Right lobe of liver (tissue), 6 donors: ENCODE measurements at regions not wholly inside any gene's neighbourhood (a gene's known extent, or its start where the extent isn't known, plus 50 kb on each side); places are given as distances from the start of the nearest gene placed in this dataset.

ENCODE experiments used
- ATAC-seq, 4 donors: fragments of 200-7000 bp; cut with Tn5 transposase; one replicate each; pipeline ENCODE4 v1.9.1; 2020; ENCODE audit warnings: mild to moderate bottlenecking in 4 of 4, moderate library complexity in 4 of 4
- DNase-seq, 3 donors: peaks; one replicate each; pipeline ENCODE4 v3.0.0-alpha.2; 2020
- H3K27ac ChIP-seq, 3 donors: fragments of 200-600 bp; one replicate each; pipeline ENCODE4 v1.8.0; 2022
- H3K27me3 ChIP-seq, 2 donors: fragments of 200-600 bp; one replicate each; pipeline ENCODE4 v1.8.0; 2022
- H3K36me3 ChIP-seq, 4 donors: fragments of 200-600 bp; sonication (generic) in 1 of 4; one replicate each; pipeline versions ENCODE4 v1.5.1 to v1.8.0; 2017 to 2022; ENCODE audit warnings: control low read depth in 1 of 4
- H3K4me1 ChIP-seq, 4 donors: fragments of 200-600 bp; sonication (generic) in 1 of 4; one replicate each; pipeline versions ENCODE4 v1.5.1 to v1.8.0; 2017 to 2022; ENCODE audit warnings: control low read depth in 1 of 4
- H3K4me3 ChIP-seq, 3 donors: fragments of 200-600 bp; one replicate each; pipeline ENCODE4 v1.8.0; 2022
- H3K9me3 ChIP-seq, 4 donors: fragments of 200-600 bp; sonication (generic) in 1 of 4; one replicate each; pipeline versions ENCODE4 v1.5.1 to v1.8.0; 2017 to 2022; ENCODE audit warnings: control low read depth in 1 of 4
- CTCF ChIP-seq, 4 donors: fragments of 200-600 bp in 3 of 4; fragments of 450-650 bp in 1 of 4; IDR thresholded peaks; one replicate each; pipeline versions ENCODE4 v1.5.1 to v1.8.0; 2016 to 2022; ENCODE audit warnings: antibody characterized with exemption in 4 of 4, mild to moderate bottlenecking in 2 of 4
- POLR2A ChIP-seq: fragments of 450-650 bp; IDR thresholded peaks from one replicate; pipeline ENCODE4 v1.6.1; 2017; ENCODE audit warnings: antibody characterized with exemption, mild to moderate bottlenecking
- WGBS: methylation state at CpG from one replicate; pipeline ENCODE4 v1.1.6; 2018; ENCODE audit warnings: low coverage, low lambda C conversion rate; ENCODE audit not compliant: insufficient coverage; ENCODE audit errors: missing lambda C conversion rate; 5-methylcytosine and 5-hydroxymethylcytosine counted together
- intact Hi-C, 2 donors: fragments of 100-400 bp; cut with DNase I; formaldehyde crosslinking; loops; one replicate each; pipeline versions ENCODE4 v1.11.2 to v1.14.1; 2022
- donor health status: DM: no; HTN: yes; CAD: no.
- donor health status: DM: no; HTN: no; CAD: no.
- donor health status: DM: no; HTN: no; CAD: no.
- donor health status: DM: no; HTN: yes; CAD: no.
- donor health status: DM: no; HTN: yes; CAD: no.

- no peak for DNase-seq
- no peak for TF ChIP-seq POLR2A
- no peak for TF ChIP-seq CTCF (IDR thresholded peaks at IDR 0.05)
- Histone ChIP-seq H3K4me1 (no peaks in the 10 kb centered on the region), H3K27me3 (no peaks in the 10 kb centered on the region), H3K27ac (no peak overlapping the region), H3K4me3 (no peak overlapping the region), H3K9me3 (no peaks in the 10 kb centered on the region), H3K36me3 (no peaks in the 10 kb centered on the region)
- 44% methylated on average over 5 of the region's 6 CpGs for whole genome bisulfite sequencing
- no peak for ATAC-seq
- intact Hi-C loops, result no loop called here
Measured at GRCh38 chr10:44510379-44511115, 125.7 kb upstream of the CXCL12 start.

DNA sequence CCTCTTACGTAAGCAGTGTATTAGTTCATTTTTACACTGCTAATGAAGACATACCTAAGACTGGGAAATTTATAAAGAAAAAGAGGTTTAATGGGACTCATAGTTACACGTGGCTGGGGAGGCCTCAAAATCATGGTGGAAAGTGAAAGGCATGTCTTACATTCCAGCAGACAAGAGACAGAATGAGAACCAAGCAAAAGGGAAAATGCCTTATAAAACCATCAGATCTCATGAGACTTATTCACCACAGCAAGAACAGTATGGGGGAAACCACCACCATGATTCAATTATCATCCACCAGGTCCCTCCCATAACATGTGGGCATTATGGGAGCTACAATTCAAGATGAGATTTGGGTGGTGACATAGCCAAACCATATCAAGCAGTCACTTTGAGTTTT, 126.3 kb upstream of the CXCL12 start:
- Histone ChIP-seq H3K4me3 (no peak overlapping the region), H3K27ac (no peak overlapping the region), H3K27me3 (no peaks in the 10 kb centered on the region), H3K4me1 (no peaks in the 10 kb centered on the region), H3K9me3 (no peaks in the 10 kb centered on the region), H3K36me3 (no peaks in the 10 kb centered on the region)
- ATAC-seq, result no peak
- no peak for TF ChIP-seq POLR2A
- no peak for TF ChIP-seq CTCF (IDR thresholded peaks at IDR 0.05)
- WGBS, result 63% methylated on average over 2 of the region's 2 CpGs
- DNase-seq, result no peak
- intact Hi-C loops, result no loop called here

- TF ChIP-seq CTCF (IDR thresholded peaks at IDR 0.05) (no peak), POLR2A (no peak)
- intact Hi-C loops, result no loop called here
- Histone ChIP-seq H3K9me3 (no peaks in the 10 kb centered on the region), H3K36me3 (no peaks in the 10 kb centered on the region), H3K27ac (no peak overlapping the region), H3K4me3 (no peak overlapping the region), H3K27me3 (no peaks in the 10 kb centered on the region), H3K4me1 (no peaks in the 10 kb centered on the region)
- 45% methylated on average over 2 of the region's 2 CpGs for WGBS
- ATAC-seq (peak in 2 of 4 donors; percentile 19 to 35), DNase-seq (no peak)
Measured at GRCh38 chr10:44511601-44512000, 126.7 kb upstream of the CXCL12 start.

DNA sequence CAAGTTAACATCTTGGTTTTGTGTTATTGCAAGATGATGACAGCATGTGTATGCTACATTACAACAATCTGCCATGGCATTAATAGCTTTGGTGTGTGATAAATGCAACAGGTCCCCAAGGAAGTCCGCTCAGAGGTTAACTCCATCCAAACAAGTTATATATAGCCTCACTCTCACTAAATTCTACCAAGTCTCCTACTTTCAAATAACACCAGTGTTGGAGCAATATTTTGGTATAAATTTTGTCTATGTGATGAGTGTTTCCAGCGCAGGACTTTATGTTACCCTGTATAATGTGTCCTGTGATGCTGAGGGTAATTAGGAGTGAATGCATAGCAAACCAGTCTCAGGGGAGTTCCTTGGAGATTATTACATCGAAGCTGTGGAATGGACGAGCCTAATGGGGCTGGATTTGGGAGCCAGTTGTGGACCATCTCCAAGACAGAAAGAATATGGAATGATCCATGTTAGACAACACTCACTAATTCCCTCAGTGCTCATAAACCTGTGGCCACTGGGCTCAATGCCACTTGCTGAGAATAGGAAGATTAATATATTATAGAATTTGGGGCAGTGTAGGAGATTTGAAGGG, 127.6 kb upstream of the CXCL12 start:
- no peak for ATAC-seq
- 56% methylated on average over 2 of the region's 4 CpGs for WGBS
- DNase-seq, result no peak
- Histone ChIP-seq H3K4me3 (no peak overlapping the region), H3K27me3 (no peaks in the 10 kb centered on the region), H3K27ac (no peak overlapping the region), H3K9me3 (no peaks in the 10 kb centered on the region), H3K36me3 (no peaks in the 10 kb centered on the region), H3K4me1 (no peaks in the 10 kb centered on the region)
- intact Hi-C loops, result no loop called here
- TF ChIP-seq CTCF (IDR thresholded peaks at IDR 0.05), result no peak
- TF ChIP-seq POLR2A, result no peak
